GM23248 (cell line): ENCODE measurements at regions not wholly inside any gene's neighbourhood (a gene's known extent, or its start where the extent isn't known, plus 50 kb on each side); places are given as distances from the start of the nearest gene placed in this dataset.

Experiments
- EZH2 ChIP-seq: fragments of 200-600 bp; sonication (generic); IDR thresholded peaks from 2 replicates; pipeline ENCODE4 v1.6.1; 2018; ENCODE audit warnings: antibody characterized with exemption, mild to moderate bottlenecking; ENCODE audit not compliant: insufficient read depth, poor library complexity, severe bottlenecking
- EZH2phosphoT487 ChIP-seq: fragments of 200-600 bp; sonication (generic); IDR thresholded peaks from 2 replicates; pipeline ENCODE4 v1.6.1; 2018; ENCODE audit warnings: antibody characterized with exemption, moderate library complexity, mild to moderate bottlenecking, low read depth; ENCODE audit not compliant: insufficient read depth

DNA sequence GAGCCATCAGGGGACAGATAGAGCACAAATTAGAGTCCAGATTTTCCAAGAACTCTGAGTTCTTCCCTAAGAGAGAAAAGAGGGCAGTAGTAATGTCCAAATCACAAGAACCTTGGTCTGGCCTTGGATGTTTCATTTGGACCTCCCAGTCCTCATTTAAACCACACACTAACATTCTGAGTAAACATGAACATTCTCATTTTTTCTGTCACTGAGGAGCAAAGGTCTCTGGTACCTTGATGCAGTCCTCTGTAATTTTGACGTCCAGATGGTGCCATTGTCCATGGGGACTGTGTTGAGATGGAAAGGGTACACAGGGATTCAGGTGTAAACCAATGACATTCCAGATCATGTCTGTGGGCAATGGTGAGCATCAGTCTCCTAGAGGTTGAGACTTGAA lies 225.4 kb upstream of the PHYHIPL start:
- TF ChIP-seq EZH2phosphoT487 (no peak), EZH2 (no peak)
